Gastrocnemius medialis (tissue), 4 donors: ENCODE measurements at regions not wholly inside any gene's neighbourhood (a gene's known extent, or its start where the extent isn't known, plus 50 kb on each side); places are given as distances from the start of the nearest gene placed in this dataset.

Source experiments
- ATAC-seq, 2 donors: fragments of 150-250 bp; one replicate each; pipeline ENCODE4 v1.9.1; 2016
- DNase-seq, 2 donors: peaks; one replicate each; pipeline ENCODE4 v3.0.0-alpha.2; 2019
- H3K27ac ChIP-seq, 4 donors: fragments of 200-600 bp; sonication (generic); 1 replicate in 1 of 4; 2 replicates in 3 of 4; pipeline ENCODE4 v1.5.1; 2016 to 2018; ENCODE audit warnings: mild to moderate bottlenecking in 2 of 4, moderate library complexity in 1 of 4
- H3K27me3 ChIP-seq, 3 donors: fragments of 200-600 bp; sonication (generic) in 2 of 3; 1 replicate in 1 of 3; 2 replicates in 2 of 3; pipeline versions ENCODE4 v1.5.1 to v1.6.0; 2016 to 2019; ENCODE audit warnings: mild to moderate bottlenecking in 1 of 3, moderate library complexity in 1 of 3
- H3K36me3 ChIP-seq, 2 donors: fragments of 200-600 bp; sonication (generic) in 1 of 2; one replicate each; pipeline ENCODE4 v1.5.1; 2017 to 2018
- H3K4me1 ChIP-seq, 2 donors: fragments of 200-600 bp; sonication (generic) in 1 of 2; one replicate each; pipeline ENCODE4 v1.5.1; 2016 to 2017; ENCODE audit warnings: mild to moderate bottlenecking in 2 of 2
- H3K4me3 ChIP-seq, 4 donors: fragments of 200-600 bp; sonication (generic) in 3 of 4; 1 replicate in 1 of 4; 2 replicates in 3 of 4; pipeline ENCODE4 v1.5.1; 2016 to 2019; ENCODE audit warnings: mild to moderate bottlenecking in 2 of 4
- H3K9me3 ChIP-seq, 3 donors: fragments of 200-600 bp; sonication (generic) in 2 of 3; 1 replicate in 1 of 3; 2 replicates in 2 of 3; pipeline ENCODE4 v1.5.1; 2016 to 2019
- CTCF ChIP-seq, 5 experiments: fragments of 450-650 bp in 3 of 5; fragments of 200-600 bp in 2 of 5; sonication (generic) in 2 of 5; IDR thresholded peaks in 4 of 5; conservative IDR thresholded peaks in 1 of 5; 1 replicate in 4 of 5; 2 replicates in 1 of 5; pipeline ENCODE4 v1.5.1; 2016 to 2019; ENCODE audit warnings: antibody characterized with exemption in 5 of 5, mild to moderate bottlenecking in 3 of 5, moderate library complexity in 3 of 5
- POLR2A ChIP-seq, 2 donors: fragments of 450-650 bp; IDR thresholded peaks; one replicate each; pipeline ENCODE4 v1.6.1; 2017; ENCODE audit warnings: antibody characterized with exemption in 2 of 2, mild to moderate bottlenecking in 2 of 2, moderate library complexity in 2 of 2
- in situ Hi-C, 4 donors: fragments of 200-750 bp; cut with MboI; loops; one replicate each; pipeline versions ENCODE4 v1.15.0 to v1.8.0; 2017; ENCODE audit warnings: low sequenced_read_pairs in 4 of 4
- intact Hi-C: fragments of 100-400 bp; cut with DNase I; formaldehyde crosslinking; loops from one replicate; pipeline ENCODE4 v1.15.1; 2023; ENCODE audit warnings: low total_unique reads

- no peaks in the 10 kb centered on the region for H3K4me1 ChIP-seq
- H3K27me3 ChIP-seq, result no peaks in the 10 kb centered on the region
- H3K36me3 ChIP-seq, result no peaks in the 10 kb centered on the region
- DNase-seq (no peak), ATAC-seq (no peak)
- no peak for TF ChIP-seq CTCF (IDR thresholded peaks at IDR 0.05 in 4 of 5, conservative IDR thresholded peaks at IDR 0.05 in 1 of 5)
- TF ChIP-seq POLR2A (IDR thresholded peaks at IDR 0.05), result no peak
- H3K4me3 ChIP-seq, result no peak overlapping the region
- in situ Hi-C loops, result no loop called here
- H3K9me3 ChIP-seq, result no peaks in the 10 kb centered on the region
- intact Hi-C loops, result no loop called here
- no peak overlapping the region for H3K27ac ChIP-seq
These were observed 471.1 kb downstream of the CCDC85A start for GRCh38 chr2:56654936-56655335.

- Histone ChIP-seq H3K36me3 (no peaks in the 10 kb centered on the region), H3K27ac (no peak overlapping the region), H3K4me3 (no peak overlapping the region), H3K9me3 (no peaks in the 10 kb centered on the region), H3K27me3 (no peaks in the 10 kb centered on the region), H3K4me1 (no peaks in the 10 kb centered on the region)
- TF ChIP-seq CTCF (IDR thresholded peaks at IDR 0.05 in 4 of 5, conservative IDR thresholded peaks at IDR 0.05 in 1 of 5) (no peak), POLR2A (IDR thresholded peaks at IDR 0.05) (no peak)
- DNase-seq (no peak), ATAC-seq (no peak)
- intact Hi-C loops, result no loop called here
- in situ Hi-C loops, result no loop called here
These were observed 473.0 kb downstream of the CCDC85A start for GRCh38 chr2:56656826-56657225.

GRCh38 chr2:56666777-56667176 is 483.0 kb downstream of the CCDC85A start:
- in situ Hi-C loops (no loop called here), intact Hi-C loops (no loop called here)
- Histone ChIP-seq H3K27ac (no peak overlapping the region), H3K27me3 (no peaks in the 10 kb centered on the region), H3K9me3 (no peaks in the 10 kb centered on the region), H3K4me3 (no peak overlapping the region), H3K4me1 (no peaks in the 10 kb centered on the region), H3K36me3 (no peaks in the 10 kb centered on the region)
- ATAC-seq (no peak), DNase-seq (no peak)
- no peak for TF ChIP-seq CTCF (IDR thresholded peaks at IDR 0.05 in 4 of 5, conservative IDR thresholded peaks at IDR 0.05 in 1 of 5)
- no peak for TF ChIP-seq POLR2A (IDR thresholded peaks at IDR 0.05)

GRCh38 chr2:56671973-56672569 is 488.3 kb downstream of the CCDC85A start:
- ATAC-seq (no peak), DNase-seq (no peak)
- Histone ChIP-seq H3K27me3 (no peaks in the 10 kb centered on the region), H3K4me3 (no peak overlapping the region), H3K4me1 (peaks cover 0 to 4% of the 10 kb centered on the region in 2 donors), H3K27ac (no peak overlapping the region), H3K9me3 (no peaks in the 10 kb centered on the region), H3K36me3 (no peaks in the 10 kb centered on the region)
- in situ Hi-C loops (no loop called here), intact Hi-C loops (no loop called here)
- TF ChIP-seq POLR2A (IDR thresholded peaks at IDR 0.05) (no peak), CTCF (IDR thresholded peaks at IDR 0.05 in 4 of 5, conservative IDR thresholded peaks at IDR 0.05 in 1 of 5) (no peak)

GRCh38 chr2:56674084-56674483 is 490.3 kb downstream of the CCDC85A start:
- intact Hi-C loops (no loop called here), in situ Hi-C loops (no loop called here)
- no peak overlapping the region for H3K4me3 ChIP-seq
- H3K27me3 ChIP-seq, result no peaks in the 10 kb centered on the region
- H3K36me3 ChIP-seq, result no peaks in the 10 kb centered on the region
- DNase-seq, result no peak
- no peaks in the 10 kb centered on the region for H3K9me3 ChIP-seq
- no peak for ATAC-seq
- no peak overlapping the region for H3K27ac ChIP-seq
- TF ChIP-seq POLR2A (IDR thresholded peaks at IDR 0.05) (no peak), CTCF (IDR thresholded peaks at IDR 0.05 in 4 of 5, conservative IDR thresholded peaks at IDR 0.05 in 1 of 5) (no peak)
- peaks cover 0 to 4% of the 10 kb centered on the region in 2 donors for H3K4me1 ChIP-seq
